Adrenal gland (tissue), 9 donors: ENCODE measurements at regions not wholly inside any gene's neighbourhood (a gene's known extent, or its start where the extent isn't known, plus 50 kb on each side); places are given as distances from the start of the nearest gene placed in this dataset.
"Not testable (repeated sequence)": the region's sequence is repeated elsewhere in the genome, so short reads cannot be mapped to it uniquely, and the experiment has no call there.

Experiments
- DNase-seq, 7 donors: peaks; one replicate each; pipeline ENCODE4 v3.0.0-alpha.2; 2019 to 2020
- H3K27ac ChIP-seq, 5 donors: fragments of 200-600 bp; sonication (generic) in 4 of 5; 1 replicate in 3 of 5; 2 replicates in 2 of 5; pipeline versions ENCODE4 v1.5.1 to v1.8.0; 2016 to 2020; ENCODE audit warnings: mild to moderate bottlenecking in 1 of 5
- H3K27me3 ChIP-seq: fragments of 200-600 bp; 2 replicates; pipeline ENCODE4 v1.8.0; 2021
- H3K36me3 ChIP-seq, 2 donors: fragments of 200-600 bp; replicated peaks in 1 of 2; 1 replicate in 1 of 2; 2 replicates in 1 of 2; pipeline versions ENCODE4 v1.5.1 to v1.8.0; 2018 to 2022
- H3K4me1 ChIP-seq, 2 donors: fragments of 200-600 bp; replicated peaks in 1 of 2; 1 replicate in 1 of 2; 2 replicates in 1 of 2; pipeline versions ENCODE4 v1.5.1 to v1.8.0; 2018 to 2021
- H3K4me3 ChIP-seq, 4 donors: fragments of 200-600 bp; sonication (generic) in 3 of 4; one replicate each; pipeline ENCODE4 v1.5.1; 2016 to 2018
- H3K9me3 ChIP-seq, 3 donors: fragments of 200-600 bp; sonication (generic) in 1 of 3; replicated peaks in 1 of 3; 1 replicate in 2 of 3; 2 replicates in 1 of 3; pipeline versions ENCODE4 v1.5.1 to v1.8.0; 2016 to 2021
- POLR2A ChIP-seq, 2 donors: fragments of 450-650 bp; IDR thresholded peaks; one replicate each; pipeline ENCODE4 v1.6.1; 2017; ENCODE audit warnings: antibody characterized with exemption in 2 of 2, mild to moderate bottlenecking in 2 of 2, moderate library complexity in 1 of 2
- WGBS, 4 donors: extraction: QIAGEN DNeasy Blood & Tissue Kit in 2 of 4; methylation state at CpG; one replicate each; pipeline versions ENCODE4 v1.1.5 to v1.1.7; 2013 to 2017; 5-methylcytosine and 5-hydroxymethylcytosine counted together
- intact Hi-C, 2 donors: fragments of 100-400 bp; cut with DNase I; formaldehyde crosslinking; loops; one replicate each; pipeline versions ENCODE4 v1.14.1 to v1.15.0; 2022 to 2023
- TF ChIP-seq, protein P1 (sequence below), 6 experiments: fragments of 450-650 bp in 4 of 6; fragments of 200-600 bp in 2 of 6; sonication (generic) in 1 of 6; IDR thresholded peaks; 1 replicate in 5 of 6; 2 replicates in 1 of 6; pipeline versions ENCODE4 v1.5.1 to v1.8.0; 2016 to 2021; ENCODE audit warnings: antibody characterized with exemption in 6 of 6, mild to moderate bottlenecking in 2 of 6, moderate library complexity in 1 of 6
- donor health status: healthy with polysubstance abuse.
- donor health status: Bipolar disorder and iron deficiency.
- donor health status: DM: yes; HTN: yes; CAD: no.
- donor health status: DM: no; HTN: no; CAD: no.
- donor health status: DM: no; HTN: no; CAD: no.

DNA sequence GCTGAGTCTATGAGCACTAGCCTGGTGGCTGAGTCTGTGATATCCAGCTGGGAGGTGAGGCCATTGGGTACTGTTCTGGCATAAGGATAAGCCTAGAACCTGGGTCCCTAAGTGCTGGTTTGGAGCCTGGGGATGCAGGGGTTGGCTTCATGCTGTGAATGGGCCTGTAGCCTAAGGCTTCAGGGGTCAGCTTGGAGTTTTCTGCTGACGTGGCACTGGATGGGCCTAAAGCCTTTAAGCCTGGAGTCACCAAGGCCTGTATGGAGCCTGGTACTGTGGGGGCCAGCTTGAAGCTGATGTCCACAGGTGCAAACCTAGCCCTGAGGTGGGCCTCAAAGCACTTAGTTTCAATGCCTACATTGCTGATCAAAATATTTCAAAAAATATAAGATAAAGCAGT, 979.6 kb upstream of the POU3F4 start:
- H3K4me3 ChIP-seq = no peak overlapping the region
- TF ChIP-seq, protein P1, sequence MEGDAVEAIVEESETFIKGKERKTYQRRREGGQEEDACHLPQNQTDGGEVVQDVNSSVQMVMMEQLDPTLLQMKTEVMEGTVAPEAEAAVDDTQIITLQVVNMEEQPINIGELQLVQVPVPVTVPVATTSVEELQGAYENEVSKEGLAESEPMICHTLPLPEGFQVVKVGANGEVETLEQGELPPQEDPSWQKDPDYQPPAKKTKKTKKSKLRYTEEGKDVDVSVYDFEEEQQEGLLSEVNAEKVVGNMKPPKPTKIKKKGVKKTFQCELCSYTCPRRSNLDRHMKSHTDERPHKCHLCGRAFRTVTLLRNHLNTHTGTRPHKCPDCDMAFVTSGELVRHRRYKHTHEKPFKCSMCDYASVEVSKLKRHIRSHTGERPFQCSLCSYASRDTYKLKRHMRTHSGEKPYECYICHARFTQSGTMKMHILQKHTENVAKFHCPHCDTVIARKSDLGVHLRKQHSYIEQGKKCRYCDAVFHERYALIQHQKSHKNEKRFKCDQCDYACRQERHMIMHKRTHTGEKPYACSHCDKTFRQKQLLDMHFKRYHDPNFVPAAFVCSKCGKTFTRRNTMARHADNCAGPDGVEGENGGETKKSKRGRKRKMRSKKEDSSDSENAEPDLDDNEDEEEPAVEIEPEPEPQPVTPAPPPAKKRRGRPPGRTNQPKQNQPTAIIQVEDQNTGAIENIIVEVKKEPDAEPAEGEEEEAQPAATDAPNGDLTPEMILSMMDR (IDR thresholded peaks at IDR 0.05) = no peak
- TF ChIP-seq POLR2A (IDR thresholded peaks at IDR 0.05) = no peak
- 40 to 67% (median 60%) methylated on average over 1 of the region's 1 CpG for WGBS, 4 donors
- H3K36me3 ChIP-seq = no peaks in the 10 kb centered on the region
- H3K9me3 ChIP-seq = no peaks in the 10 kb centered on the region
- intact Hi-C loops = no loop called here
- H3K4me1 ChIP-seq = no peaks in the 10 kb centered on the region
- DNase-seq = no peak
- H3K27ac ChIP-seq = no peak overlapping the region
- peaks cover 12% of the 10 kb centered on the region for H3K27me3 ChIP-seq

DNA sequence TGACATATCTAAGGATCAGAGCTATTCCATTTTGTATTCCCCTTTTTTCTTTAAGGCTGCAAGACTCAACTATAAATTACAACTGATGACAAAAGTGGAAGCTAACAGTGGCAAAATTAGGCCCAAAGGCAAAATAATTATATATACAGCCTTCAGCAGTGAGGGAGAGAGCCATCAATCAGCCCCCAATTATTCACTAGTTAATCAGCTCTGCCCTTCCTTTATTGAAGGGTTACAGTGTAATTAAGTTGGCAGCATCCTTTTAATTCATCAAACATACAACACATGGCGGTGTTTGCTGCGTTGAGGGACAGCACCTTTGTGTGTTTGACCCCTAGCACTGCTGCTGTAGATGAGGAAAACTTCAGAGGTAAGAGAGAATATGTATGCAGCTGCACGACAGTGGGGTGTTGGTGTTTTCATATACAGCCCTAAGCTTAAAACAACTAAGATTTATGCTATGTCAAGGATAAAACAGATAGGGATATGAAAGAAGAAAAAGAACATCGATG, 973.9 kb upstream of the POU3F4 start:
- no peak for DNase-seq
- Histone ChIP-seq H3K36me3 (no peaks in the 10 kb centered on the region), H3K27me3 (peaks cover 12% of the 10 kb centered on the region), H3K9me3 (no peaks in the 10 kb centered on the region), H3K27ac (no peak overlapping the region), H3K4me1 (no peaks in the 10 kb centered on the region), H3K4me3 (no peak overlapping the region)
- no peak for TF ChIP-seq POLR2A (IDR thresholded peaks at IDR 0.05)
- TF ChIP-seq, protein P1 (IDR thresholded peaks at IDR 0.05) = no peak
- intact Hi-C loops = no loop called here
- 28 to 47% (median 42%) methylated on average over 4 of the region's 4 CpGs for WGBS, 4 donors

DNA sequence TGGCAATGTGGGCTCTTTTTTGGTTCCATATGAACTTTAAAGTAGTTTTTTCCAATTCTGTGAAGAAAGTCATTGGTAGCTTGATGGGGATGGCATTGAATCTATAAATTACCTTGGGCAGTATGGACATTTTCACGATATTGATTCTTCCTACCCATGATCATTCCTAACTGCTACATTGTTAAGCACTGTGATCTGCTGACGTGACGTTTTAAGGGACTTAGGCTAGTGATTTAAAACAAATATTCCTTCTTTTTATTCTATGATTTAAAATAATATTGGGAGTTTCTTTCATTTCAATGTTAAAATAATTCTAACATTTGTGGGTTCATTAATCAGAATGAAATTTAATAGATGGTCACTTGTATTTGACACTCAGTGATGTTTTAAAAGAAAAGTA, 970.9 kb upstream of the POU3F4 start:
- H3K36me3 ChIP-seq, H3K27ac ChIP-seq, H3K4me1 ChIP-seq, intact Hi-C loops, H3K9me3 ChIP-seq, DNase-seq, H3K4me3 ChIP-seq, H3K27me3 ChIP-seq: not testable (repeated sequence)
- 72 to 83% (median 72%) methylated on average over 3 of the region's 3 CpGs for WGBS, 4 donors

DNA sequence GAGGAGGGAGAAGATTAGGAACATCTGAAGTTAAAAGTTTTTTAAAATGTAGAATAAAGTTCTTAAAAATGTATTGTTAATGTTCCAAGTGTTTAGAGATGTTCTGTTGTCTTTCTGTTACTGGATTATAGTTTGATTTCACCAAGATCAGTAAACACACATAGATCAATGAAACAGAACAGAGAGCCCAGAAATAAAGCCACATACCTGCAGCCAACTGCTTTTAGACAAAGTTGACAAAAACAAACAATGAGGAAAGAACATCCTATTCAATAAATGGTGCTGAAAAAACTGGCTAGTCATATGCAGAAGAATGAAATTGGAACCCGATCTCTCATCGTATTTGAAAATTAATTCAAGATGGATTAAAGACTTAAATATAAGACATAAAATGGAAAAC, 966.3 kb upstream of the POU3F4 start:
- no peaks in the 10 kb centered on the region for H3K4me1 ChIP-seq
- no peak overlapping the region for H3K4me3 ChIP-seq
- no peak for DNase-seq
- TF ChIP-seq, protein P1 (IDR thresholded peaks at IDR 0.05) = no peak
- H3K27me3 ChIP-seq = peaks cover 8% of the 10 kb centered on the region
- WGBS, 4 donors = 80 to 99% (median 95%) methylated on average over 2 of the region's 2 CpGs
- intact Hi-C loops = no loop called here
- no peak overlapping the region for H3K27ac ChIP-seq
- no peaks in the 10 kb centered on the region for H3K9me3 ChIP-seq
- H3K36me3 ChIP-seq = no peaks in the 10 kb centered on the region

DNA sequence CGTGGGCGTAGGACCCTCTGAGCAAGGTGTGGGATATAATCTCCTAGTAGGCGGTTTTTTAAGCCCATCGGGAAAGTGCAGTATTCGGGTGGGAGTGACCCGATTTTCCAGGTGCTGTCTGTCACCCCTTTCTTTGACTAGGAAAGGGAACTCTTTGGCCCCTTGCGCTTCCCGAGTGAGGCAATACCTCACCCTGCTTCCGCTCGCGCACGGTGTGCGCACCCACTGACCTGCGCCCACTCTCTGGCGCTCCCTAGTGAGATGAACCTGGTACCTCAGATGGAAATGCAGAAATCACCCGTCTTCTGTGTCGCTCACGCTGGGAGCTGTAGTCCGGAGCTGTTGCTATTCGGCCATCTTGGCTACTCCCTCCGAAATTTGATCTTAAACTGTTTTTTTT, 955.9 kb upstream of the POU3F4 start:
- H3K4me1 ChIP-seq, intact Hi-C loops, DNase-seq, H3K4me3 ChIP-seq, H3K27me3 ChIP-seq, H3K27ac ChIP-seq, H3K36me3 ChIP-seq, H3K9me3 ChIP-seq: not testable (repeated sequence)
- WGBS, 4 donors = 74 to 89% (median 80%) methylated on average over 5 to 21 of the region's 21 CpGs
